HCT116 (cell line): ENCODE measurements at regions not wholly inside any gene's neighbourhood (a gene's known extent, or its start where the extent isn't known, plus 50 kb on each side); places are given as distances from the start of the nearest gene placed in this dataset.

Source experiments
- ATAC-seq: fragments of 200-7000 bp; cut with Tn5 transposase; 2 replicates; pipeline ENCODE4 v1.9.1; 2020; ENCODE audit warnings: mild to moderate bottlenecking, moderate library complexity
- BruUV-seq: library from RNA; stranded (reverse); fragments of 400-500 nt; replicated peaks from 2 replicates; lab custom pipeline; 2021; lab: Mats Ljungman, UMichigan
- CTCF ChIA-PET: fragments of 300-600 bp; sonication (Branson Sonifier 250); formaldehyde crosslinking; loops from one replicate; lab custom pipeline; 2021; ENCODE audit warnings: antibody characterized with exemption; lab: Charles Lee
- POLR2A ChIA-PET: fragments of 300-600, 350-600 bp; sonication (Branson Sonifier 250); formaldehyde crosslinking; loops from one replicate; lab custom pipeline; 2021; ENCODE audit warnings: antibody characterized with exemption; lab: Charles Lee
- RAD21 ChIA-PET, 2 experiments: fragments of 300-600 bp; sonication (Branson Sonifier 250); formaldehyde crosslinking; loops; one replicate each; lab custom pipeline; 2023; ENCODE audit warnings: low total read pairs in 2 of 2; ENCODE audit not compliant: uncharacterized antibody in 2 of 2, unreplicated experiment in 2 of 2, low non-redundant PET in 1 of 2; lab: Charles Lee
- DNase-seq: peaks from one replicate; pipeline ENCODE4 v3.0.0-alpha.2; 2010; ENCODE audit warnings: low read depth, low spot score
- H2AFZ ChIP-seq: fragments of 200-600 bp; shearing (Covaris generic), sonication (generic); 2 replicates; pipeline ENCODE4 v1.6.1; 2017; ENCODE audit warnings: low read depth, mixed run types, mixed read lengths, antibody characterized with exemption, low read length; ENCODE audit not compliant: poor library complexity, severe bottlenecking
- H3K27ac ChIP-seq: 2 replicates; pipeline ENCODE4 v1.5.1; 2012; ENCODE audit warnings: low read depth, low read length
- H3K27me3 ChIP-seq: fragments of 200-600 bp; sonication (generic); 2 replicates; pipeline ENCODE4 v1.6.1; 2016; ENCODE audit warnings: mixed run types, low read length, mixed read lengths; ENCODE audit not compliant: insufficient read depth
- H3K36me3 ChIP-seq, 2 experiments: fragments of 200-500 bp in 1 of 2; fragments of 200-600 bp in 1 of 2; sonication (Bioruptor generic) in 1 of 2; sonication (generic) in 1 of 2; 2 replicates each; pipeline versions ENCODE4 v1.5.1 to v1.6.1; 2014 to 2016; ENCODE audit warnings: low read length in 2 of 2, inconsistent platforms in 1 of 2, mixed read lengths in 1 of 2, mixed run types in 1 of 2; ENCODE audit not compliant: insufficient read depth in 2 of 2, control insufficient read depth in 1 of 2
- H3K4me1 ChIP-seq, 2 experiments: fragments of 200-600 bp in 1 of 2; sonication (generic) in 1 of 2; 2 replicates each; pipeline versions ENCODE4 v1.5.1 to v1.6.1; 2012 to 2017; ENCODE audit warnings: low read length in 2 of 2, inconsistent platforms in 1 of 2, mild to moderate bottlenecking in 1 of 2, mixed read lengths in 1 of 2, mixed run types in 1 of 2, moderate library complexity in 1 of 2; ENCODE audit not compliant: insufficient read depth in 2 of 2, control insufficient read depth in 1 of 2
- H3K4me2 ChIP-seq: fragments of 200-600 bp; sonication (generic); 2 replicates; pipeline ENCODE4 v1.6.1; 2017; ENCODE audit warnings: mixed run types, low read length, mixed read lengths
- H3K4me3 ChIP-seq, 2 experiments: fragments of 200-600 bp in 1 of 2; sonication (generic) in 1 of 2; replicated peaks in 1 of 2; 2 replicates each; pipeline ENCODE4 v1.5.1; 2011 to 2016; ENCODE audit warnings: low read length in 2 of 2, control low read depth in 1 of 2, low read depth in 1 of 2, mild to moderate bottlenecking in 1 of 2, mixed read lengths in 1 of 2, mixed run types in 1 of 2
- H3K79me2 ChIP-seq: fragments of 200-600 bp; sonication (generic); 2 replicates; pipeline ENCODE4 v1.6.1; 2017; ENCODE audit warnings: mild to moderate bottlenecking, mixed run types, low read length, moderate library complexity, mixed read lengths; ENCODE audit not compliant: insufficient read depth
- H3K9ac ChIP-seq: fragments of 200-600 bp; sonication (generic); 2 replicates; pipeline ENCODE4 v1.6.1; 2016; ENCODE audit warnings: low read length, mixed read lengths
- H3K9me2 ChIP-seq: fragments of 200-600 bp; sonication (generic), shearing (Covaris generic); 2 replicates; pipeline ENCODE4 v1.6.1; 2017; ENCODE audit warnings: mixed run types, mild to moderate bottlenecking, moderate library complexity; ENCODE audit not compliant: insufficient read depth
- H3K9me3 ChIP-seq, 2 experiments: fragments of 200-500 bp in 1 of 2; fragments of 200-600 bp in 1 of 2; sonication (Bioruptor generic) in 1 of 2; sonication (generic) in 1 of 2; 2 replicates each; pipeline ENCODE4 v1.6.1; 2014 to 2017; ENCODE audit warnings: low read length in 2 of 2, mixed read lengths in 2 of 2, inconsistent platforms in 1 of 2, low read depth in 1 of 2, mild to moderate bottlenecking in 1 of 2, mixed run types in 1 of 2, moderate library complexity in 1 of 2; ENCODE audit not compliant: control insufficient read depth in 1 of 2, insufficient read depth in 1 of 2
- H4K20me1 ChIP-seq: fragments of 200-600 bp; sonication (generic), shearing (Covaris generic); 2 replicates; pipeline ENCODE4 v1.6.1; 2017; ENCODE audit warnings: mixed run types, mild to moderate bottlenecking, moderate library complexity; ENCODE audit not compliant: insufficient read depth
- ATF3 ChIP-seq: IDR thresholded peaks from 2 replicates; pipeline ENCODE4 v1.6.1; 2012
- CBX3 ChIP-seq: IDR thresholded peaks from 2 replicates; pipeline ENCODE4 v1.6.1; 2012; ENCODE audit warnings: low read depth
- CEBPB ChIP-seq: IDR thresholded peaks from 2 replicates; pipeline ENCODE4 v1.6.1; 2012; ENCODE audit warnings: low read depth
- ELF1 ChIP-seq: IDR thresholded peaks from 2 replicates; pipeline ENCODE4 v1.6.1; 2012; ENCODE audit warnings: low read depth, borderline replicate concordance
- JUND ChIP-seq: IDR thresholded peaks from 2 replicates; pipeline ENCODE4 v1.6.1; 2012
- POLR2AphosphoS5 ChIP-seq: IDR thresholded peaks from 2 replicates; pipeline ENCODE4 v1.6.1; 2011; ENCODE audit warnings: mild to moderate bottlenecking, low read depth, low read length, moderate library complexity
- SP1 ChIP-seq: IDR thresholded peaks from 2 replicates; pipeline ENCODE4 v1.6.1; 2012; ENCODE audit warnings: low read depth
- SRF ChIP-seq: IDR thresholded peaks from 2 replicates; pipeline ENCODE4 v1.6.1; 2012; ENCODE audit warnings: low read depth
- TCF7L2 ChIP-seq: IDR thresholded peaks from 2 replicates; pipeline ENCODE4 v1.7.0; 2011; ENCODE audit warnings: borderline replicate concordance, inconsistent platforms; ENCODE audit not compliant: insufficient read depth, insufficient read length; ENCODE audit errors: extremely low read depth
- YY1 ChIP-seq: IDR thresholded peaks from 2 replicates; pipeline ENCODE4 v1.6.1; 2011; ENCODE audit warnings: low read length, low read depth, moderate library complexity, mild to moderate bottlenecking; ENCODE audit not compliant: insufficient replicate concordance; ENCODE audit errors: extremely low read depth
- intact Hi-C: fragments of 100-400 bp; cut with micrococcal nuclease; formaldehyde crosslinking; loops from 2 replicates; pipeline ENCODE4 v1.10.0; 2022
- TF ChIP-seq, protein P1 (sequence below): IDR thresholded peaks from 2 replicates; pipeline ENCODE4 v1.6.1; 2012
- TF ChIP-seq, protein P2 (sequence below): IDR thresholded peaks from 2 replicates; pipeline ENCODE4 v1.6.1; 2012; ENCODE audit warnings: low read depth

DNA sequence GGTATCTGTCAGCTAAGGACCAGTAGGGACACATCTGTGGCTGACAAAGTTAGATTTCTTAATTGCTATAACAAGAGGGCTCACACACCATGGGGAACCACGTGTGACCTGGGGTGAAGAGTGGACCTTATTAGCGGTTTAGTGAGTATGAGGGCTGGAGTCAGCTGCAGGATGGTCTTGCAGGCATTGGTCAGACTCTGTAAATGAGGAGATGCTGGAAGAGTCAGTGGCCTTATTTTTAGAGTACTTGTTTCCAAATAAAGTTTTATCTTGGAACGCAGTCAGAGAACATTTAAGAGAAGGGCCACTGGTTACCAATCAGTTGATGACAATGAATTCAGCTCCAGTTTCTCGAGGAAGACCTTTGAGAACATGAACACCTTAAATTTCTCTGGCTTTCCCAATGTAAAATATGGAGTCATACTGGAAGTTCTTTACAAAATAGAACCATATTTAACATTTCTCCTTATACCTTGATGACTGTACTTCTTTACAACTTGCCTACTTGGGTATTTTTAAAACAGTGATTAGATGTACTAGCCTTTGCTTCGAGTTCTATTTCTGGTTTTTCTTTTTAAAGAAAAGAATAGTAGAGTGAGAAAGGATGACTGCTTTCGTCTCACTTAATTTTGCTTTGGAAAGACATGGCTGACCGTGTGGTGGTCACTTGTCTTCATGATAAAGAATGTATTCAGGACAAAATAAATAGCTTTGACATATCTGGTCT, 185.9 kb upstream of the S1PR3 start:
- ChIA-PET CTCF (no interaction called here), RAD21 (no interaction called here), POLR2A (no interaction called here)
- H4K20me1 ChIP-seq, result no peaks in the 10 kb centered on the region
- BruUV-seq, result no TSS peak
- no peaks in the 10 kb centered on the region for H3K27me3 ChIP-seq
- H3K36me3 ChIP-seq, result no peaks in the 10 kb centered on the region
- H3K9me2 ChIP-seq, result no peaks in the 10 kb centered on the region
- intact Hi-C loops, result no loop called here
- H3K4me1 ChIP-seq, result no peaks in the 10 kb centered on the region
- H3K9me3 ChIP-seq, result no peaks in the 10 kb centered on the region
- H3K9ac ChIP-seq, result no peak overlapping the region
- TF ChIP-seq SP1 (no peak), JUND (no peak), CBX3 (no peak), SRF (no peak)
- TF ChIP-seq, protein P1, sequence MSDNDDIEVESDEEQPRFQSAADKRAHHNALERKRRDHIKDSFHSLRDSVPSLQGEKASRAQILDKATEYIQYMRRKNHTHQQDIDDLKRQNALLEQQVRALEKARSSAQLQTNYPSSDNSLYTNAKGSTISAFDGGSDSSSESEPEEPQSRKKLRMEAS, result no peak
- H2AFZ ChIP-seq, result no peak overlapping the region
- ATAC-seq (no peak), DNase-seq (no peak)
- no peaks in the 10 kb centered on the region for H3K79me2 ChIP-seq
- H3K27ac ChIP-seq, result no peak overlapping the region
- no peak overlapping the region for H3K4me2 ChIP-seq
- H3K4me3 ChIP-seq, result no peak overlapping the region

- RAD21 ChIA-PET, result no interaction called here
These were observed 183.8 kb upstream of the S1PR3 start for GRCh38 chr9:88807426-88807825.

More at GRCh38 chr9:88807426-88807825, 183.8 kb upstream of the S1PR3 start:
- Histone ChIP-seq H3K9me2 (no peaks in the 10 kb centered on the region), H3K4me3 (no peak overlapping the region), H3K79me2 (no peaks in the 10 kb centered on the region), H3K4me2 (no peak overlapping the region), H3K4me1 (no peaks in the 10 kb centered on the region), H3K27me3 (no peaks in the 10 kb centered on the region), H2AFZ (no peak overlapping the region), H3K36me3 (no peaks in the 10 kb centered on the region), H3K27ac (no peak overlapping the region), H3K9ac (no peak overlapping the region), H3K9me3 (no peaks in the 10 kb centered on the region), H4K20me1 (no peaks in the 10 kb centered on the region)
- ATAC-seq (no peak), DNase-seq (no peak)
- BruUV-seq, result no TSS peak
- TF ChIP-seq POLR2AphosphoS5 (no peak), TCF7L2 (no peak), CEBPB (no peak), ATF3 (no peak), ELF1 (no peak), YY1 (no peak)
- TF ChIP-seq, protein P2, sequence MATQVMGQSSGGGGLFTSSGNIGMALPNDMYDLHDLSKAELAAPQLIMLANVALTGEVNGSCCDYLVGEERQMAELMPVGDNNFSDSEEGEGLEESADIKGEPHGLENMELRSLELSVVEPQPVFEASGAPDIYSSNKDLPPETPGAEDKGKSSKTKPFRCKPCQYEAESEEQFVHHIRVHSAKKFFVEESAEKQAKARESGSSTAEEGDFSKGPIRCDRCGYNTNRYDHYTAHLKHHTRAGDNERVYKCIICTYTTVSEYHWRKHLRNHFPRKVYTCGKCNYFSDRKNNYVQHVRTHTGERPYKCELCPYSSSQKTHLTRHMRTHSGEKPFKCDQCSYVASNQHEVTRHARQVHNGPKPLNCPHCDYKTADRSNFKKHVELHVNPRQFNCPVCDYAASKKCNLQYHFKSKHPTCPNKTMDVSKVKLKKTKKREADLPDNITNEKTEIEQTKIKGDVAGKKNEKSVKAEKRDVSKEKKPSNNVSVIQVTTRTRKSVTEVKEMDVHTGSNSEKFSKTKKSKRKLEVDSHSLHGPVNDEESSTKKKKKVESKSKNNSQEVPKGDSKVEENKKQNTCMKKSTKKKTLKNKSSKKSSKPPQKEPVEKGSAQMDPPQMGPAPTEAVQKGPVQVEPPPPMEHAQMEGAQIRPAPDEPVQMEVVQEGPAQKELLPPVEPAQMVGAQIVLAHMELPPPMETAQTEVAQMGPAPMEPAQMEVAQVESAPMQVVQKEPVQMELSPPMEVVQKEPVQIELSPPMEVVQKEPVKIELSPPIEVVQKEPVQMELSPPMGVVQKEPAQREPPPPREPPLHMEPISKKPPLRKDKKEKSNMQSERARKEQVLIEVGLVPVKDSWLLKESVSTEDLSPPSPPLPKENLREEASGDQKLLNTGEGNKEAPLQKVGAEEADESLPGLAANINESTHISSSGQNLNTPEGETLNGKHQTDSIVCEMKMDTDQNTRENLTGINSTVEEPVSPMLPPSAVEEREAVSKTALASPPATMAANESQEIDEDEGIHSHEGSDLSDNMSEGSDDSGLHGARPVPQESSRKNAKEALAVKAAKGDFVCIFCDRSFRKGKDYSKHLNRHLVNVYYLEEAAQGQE, result no peak
- TF ChIP-seq, protein P1, result no peak
- POLR2A ChIA-PET, result no interaction called here
- CTCF ChIA-PET, result no interaction called here
- intact Hi-C loops, result no loop called here
